Right ventricle myocardium superior (tissue), 1 donor: ENCODE measurements at regions not wholly inside any gene's neighbourhood (a gene's known extent, or its start where the extent isn't known, plus 50 kb on each side); places are given as distances from the start of the nearest gene placed in this dataset.
"Not testable (repeated sequence)": the region's sequence is repeated elsewhere in the genome, so short reads cannot be mapped to it uniquely, and the experiment has no call there.

Experiments used
- ATAC-seq: fragments of 200-7000 bp; cut with Tn5 transposase; one replicate; pipeline ENCODE4 v1.9.1; 2020; ENCODE audit warnings: mild to moderate bottlenecking; ENCODE audit not compliant: poor library complexity
- DNase-seq: peaks from one replicate; pipeline ENCODE4 v3.0.0-alpha.2; 2020
- intact Hi-C: fragments of 100-400 bp; cut with DNase I; formaldehyde crosslinking; loops from one replicate; pipeline ENCODE4 v1.11.2; 2022
- donor health status: DM: no; HTN: yes; CAD: no; lungs with severe emphysema.

DNA sequence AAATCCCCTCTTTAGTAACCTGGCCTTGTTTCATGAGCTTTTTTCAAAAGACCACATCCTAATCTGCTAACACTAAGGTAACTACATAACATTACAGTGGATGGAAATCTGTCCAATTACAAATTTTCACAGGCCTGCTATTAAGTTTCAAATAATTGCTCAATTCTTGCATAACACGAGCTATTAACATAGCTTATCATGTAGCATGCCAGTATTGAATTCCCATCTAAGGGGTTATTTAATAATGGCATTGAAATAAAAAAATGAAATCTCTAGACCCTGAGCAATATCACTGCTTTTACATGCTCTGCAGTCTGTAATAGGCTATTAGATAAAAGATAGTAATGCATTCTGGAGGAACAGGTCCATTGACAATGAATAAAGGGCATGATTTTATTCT is 748.3 kb upstream of the NECTIN3 start:
- DNase-seq (no peak), ATAC-seq (no peak)
- intact Hi-C loops, result no loop called here

DNA sequence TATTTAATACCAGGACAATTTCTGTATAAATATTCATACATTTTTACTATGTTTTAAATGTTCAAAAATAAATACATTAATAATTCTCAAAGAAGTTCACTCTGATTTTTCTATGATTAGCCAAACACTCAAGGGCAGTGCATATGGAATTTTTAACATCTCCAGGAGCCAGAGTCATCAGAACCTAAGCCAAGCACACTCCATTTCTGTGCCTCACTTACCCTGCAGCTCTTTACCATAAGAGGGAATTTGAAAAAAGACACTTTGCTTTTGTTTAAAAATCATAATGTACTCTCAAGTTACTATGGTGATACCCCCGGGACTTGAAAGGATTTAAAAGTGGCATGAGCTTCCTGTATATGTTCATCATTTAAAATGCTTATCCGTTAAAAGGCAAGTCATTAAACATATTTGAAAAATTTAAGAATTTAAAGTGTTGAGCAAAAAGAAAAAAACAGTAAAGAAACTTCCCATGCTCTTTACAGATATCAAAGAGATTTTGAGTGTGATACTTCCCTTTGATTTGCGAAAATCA is 747.4 kb upstream of the NECTIN3 start:
- ATAC-seq, result no peak
- DNase-seq, result no peak
- intact Hi-C loops, result no loop called here

DNA sequence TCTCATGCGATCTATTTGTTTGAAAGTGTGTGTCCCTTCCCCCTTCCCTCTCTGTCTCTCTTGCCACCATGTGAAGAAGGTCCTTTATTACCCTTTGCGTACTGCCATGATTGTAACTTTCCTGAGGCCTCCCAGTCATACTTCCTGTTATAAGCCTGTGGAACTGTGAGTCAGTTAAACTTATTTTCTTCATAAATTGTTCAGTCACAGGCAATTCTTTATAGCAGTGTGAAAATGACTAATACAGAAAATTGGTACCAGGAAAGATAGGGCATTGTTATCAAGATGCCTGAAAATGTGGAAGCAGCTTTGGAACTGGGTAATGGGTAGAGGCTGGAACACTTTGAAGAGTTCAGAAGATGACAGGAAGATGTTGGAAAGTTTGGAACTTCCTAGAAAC is 743.7 kb upstream of the NECTIN3 start:
- intact Hi-C loops, result no loop called here
- ATAC-seq (no peak), DNase-seq (no peak)

DNA sequence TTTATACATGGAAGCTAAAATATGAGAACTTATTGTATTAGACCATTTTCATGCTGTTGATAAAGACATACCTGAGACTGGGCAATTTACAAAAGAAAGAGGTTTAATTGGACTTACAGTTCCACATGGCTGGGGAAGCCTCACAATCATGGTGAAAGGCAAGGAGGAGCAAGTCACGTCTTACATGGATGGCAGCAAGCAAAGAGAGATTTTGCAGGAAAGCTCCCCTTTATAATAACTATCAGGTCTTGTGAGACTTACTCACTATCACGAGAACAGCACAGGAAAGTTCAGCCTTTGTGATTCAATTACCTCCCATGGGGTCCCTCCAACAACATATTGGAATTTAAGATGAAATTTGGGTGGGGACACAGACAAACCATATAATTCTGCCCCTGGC is 740.1 kb upstream of the NECTIN3 start:
- intact Hi-C loops, DNase-seq, ATAC-seq: not testable (repeated sequence)

DNA sequence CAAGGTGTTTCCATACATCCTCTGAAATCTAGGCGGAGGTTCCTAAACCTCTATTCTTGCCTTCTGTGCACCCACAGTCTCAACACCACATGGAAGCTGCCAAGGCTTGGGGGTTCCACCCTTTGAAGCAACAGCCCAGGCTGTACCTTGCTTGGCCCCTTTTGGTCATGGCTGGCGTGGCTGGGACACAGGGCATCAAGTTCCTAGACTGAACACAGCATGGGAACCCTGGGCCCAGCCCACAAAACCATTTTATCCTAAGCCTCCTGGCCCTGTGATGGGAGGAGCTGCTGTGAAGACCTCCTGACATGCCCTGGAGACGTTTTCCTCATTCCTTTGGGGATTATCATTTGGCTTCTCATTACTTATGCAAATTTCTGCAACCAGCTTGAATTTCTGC is 739.0 kb upstream of the NECTIN3 start:
- intact Hi-C loops, result no loop called here
- no peak for DNase-seq

DNA sequence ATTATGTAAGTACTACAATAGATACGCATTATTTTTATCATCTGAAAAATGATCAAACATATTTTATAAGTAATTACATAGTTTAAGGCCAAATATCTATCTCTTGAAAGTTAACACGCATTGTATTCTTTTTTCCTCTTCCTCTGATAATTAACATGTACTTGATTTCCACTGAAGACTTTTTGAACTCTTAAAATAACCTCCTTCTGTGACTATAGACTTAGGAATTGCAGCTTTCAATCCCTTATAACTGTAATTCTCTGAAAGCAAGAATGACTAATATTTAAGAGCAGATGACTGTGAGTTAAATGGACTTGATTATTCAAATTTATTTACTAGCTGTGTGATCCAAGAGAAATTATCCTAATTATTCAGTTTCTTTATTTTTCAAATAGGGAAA is 730.6 kb upstream of the NECTIN3 start:
- ATAC-seq (no peak), DNase-seq (no peak)
- intact Hi-C loops, result no loop called here

More for the DNA sequence above, 739.0 kb upstream of the NECTIN3 start:
- no peak for ATAC-seq

DNA sequence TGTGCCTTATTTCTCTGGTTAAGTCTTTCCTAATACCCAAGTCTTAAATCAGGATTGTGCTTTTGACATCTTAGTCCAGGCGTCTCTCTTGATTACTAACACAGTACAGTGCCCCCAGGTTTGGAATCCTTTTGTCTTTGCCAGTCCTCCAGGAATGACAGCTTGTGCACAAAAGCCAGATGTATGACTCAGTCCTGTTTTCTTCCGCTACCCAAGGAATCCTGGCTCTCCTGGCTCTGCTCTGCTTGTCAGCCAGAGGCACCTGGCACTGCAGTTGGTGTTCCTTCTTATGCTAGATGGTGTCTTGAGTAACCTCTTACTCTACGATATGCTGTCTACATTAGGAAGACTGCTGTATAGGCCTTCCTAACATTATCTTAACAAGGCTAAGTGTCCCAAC is 728.2 kb upstream of the NECTIN3 start:
- ATAC-seq (no peak), DNase-seq (no peak)
- intact Hi-C loops, result no loop called here

DNA sequence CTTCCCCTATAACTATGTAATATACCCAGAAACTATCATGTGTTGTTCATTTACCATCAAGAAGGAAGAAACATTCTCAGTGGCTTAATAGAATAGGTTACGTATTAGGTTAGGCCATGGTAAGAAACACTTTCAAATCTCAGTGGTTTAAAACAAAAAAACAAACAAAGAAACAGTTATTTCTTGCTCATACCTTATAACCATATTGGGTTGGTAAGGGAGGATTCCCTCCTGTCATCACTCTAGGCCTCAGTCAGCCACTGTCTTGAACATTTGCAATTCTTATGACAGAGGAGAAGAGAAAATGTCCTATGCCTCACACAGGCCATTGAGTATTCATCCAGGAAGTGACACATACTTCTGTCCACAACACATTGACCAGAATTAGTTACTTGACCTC is 727.7 kb upstream of the NECTIN3 start:
- intact Hi-C loops, result no loop called here
- DNase-seq, result no peak
- ATAC-seq, result no peak

DNA sequence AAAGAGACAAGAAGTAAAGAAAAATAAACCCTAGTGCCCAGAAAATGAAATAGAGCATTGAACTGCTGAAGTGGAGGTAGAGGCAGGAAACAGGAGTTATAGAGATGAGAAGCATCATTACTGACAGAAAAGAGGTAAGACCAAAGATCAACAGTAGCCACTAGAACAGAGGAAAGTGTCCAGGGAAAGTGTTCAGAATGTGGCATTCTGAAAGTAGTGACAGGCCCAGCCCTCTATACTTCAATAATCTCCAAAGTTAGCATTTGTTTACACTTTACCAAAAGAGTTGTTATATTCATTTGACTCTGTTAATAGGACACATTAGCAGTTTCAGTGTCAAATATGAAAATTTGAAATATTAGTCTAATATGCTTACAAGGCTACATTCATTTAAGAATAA is 727.1 kb upstream of the NECTIN3 start:
- DNase-seq (no peak), ATAC-seq (no peak)
- intact Hi-C loops, result no loop called here

DNA sequence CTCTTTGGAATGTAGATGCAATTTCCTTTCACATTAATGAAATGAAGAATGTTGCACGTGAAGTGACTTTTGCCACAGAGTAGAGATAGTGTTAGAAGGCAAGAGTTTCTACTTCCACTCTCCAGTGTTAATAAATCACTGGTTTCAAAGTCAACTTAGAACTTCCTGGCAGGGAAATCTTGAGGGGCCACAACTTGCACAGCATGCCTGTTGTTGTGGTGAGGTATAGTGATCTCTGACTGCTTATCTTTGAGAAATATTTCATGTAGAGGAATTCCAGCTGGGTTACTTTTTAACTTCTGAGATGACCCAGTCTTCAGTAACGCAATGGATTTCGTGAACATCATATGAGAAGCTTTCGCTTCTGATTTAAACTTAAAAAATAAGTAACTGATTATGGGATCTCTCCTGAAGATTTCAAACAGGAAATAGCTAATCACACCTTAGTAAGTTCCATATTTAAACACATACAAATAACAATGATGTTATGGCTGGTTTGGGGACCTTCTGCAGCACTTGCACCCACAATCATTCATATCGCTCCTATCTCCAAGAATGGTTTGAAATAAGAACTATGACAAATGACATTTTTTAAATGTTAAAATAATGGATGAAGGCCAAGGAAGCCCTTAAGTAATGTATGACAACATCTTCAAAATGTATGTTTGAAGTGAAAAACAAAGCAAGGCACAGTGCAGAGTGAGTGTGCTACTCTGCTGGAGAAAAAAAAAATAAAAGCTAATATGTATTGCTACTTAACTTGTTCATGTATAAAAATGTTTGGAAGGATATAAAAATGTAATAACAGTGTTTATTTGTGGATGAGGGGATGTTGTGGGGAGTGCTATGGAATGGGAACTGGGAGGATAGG is 726.5 kb upstream of the NECTIN3 start:
- intact Hi-C loops, result no loop called here
- DNase-seq (no peak), ATAC-seq (no peak)

DNA sequence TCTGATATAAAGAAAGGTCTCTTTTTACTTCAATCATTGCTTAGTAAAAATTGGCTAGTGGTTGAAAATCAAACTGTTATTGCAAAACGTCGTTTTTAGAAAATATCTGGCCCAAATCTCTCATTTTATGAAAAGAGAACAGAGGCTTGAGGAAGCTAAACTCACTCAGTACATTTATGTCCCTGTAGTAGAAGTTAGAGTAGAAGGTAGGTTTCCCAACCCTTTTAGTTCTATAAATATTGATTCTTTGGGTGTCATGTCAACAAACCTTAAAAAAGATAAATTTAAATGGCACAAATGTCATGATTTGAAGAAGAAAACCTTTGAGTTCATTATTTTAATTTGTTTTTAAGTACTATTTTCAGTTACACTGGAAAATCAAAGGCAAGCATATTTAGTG is 722.3 kb upstream of the NECTIN3 start:
- intact Hi-C loops, result no loop called here
- no peak for DNase-seq
- no peak for ATAC-seq

DNA sequence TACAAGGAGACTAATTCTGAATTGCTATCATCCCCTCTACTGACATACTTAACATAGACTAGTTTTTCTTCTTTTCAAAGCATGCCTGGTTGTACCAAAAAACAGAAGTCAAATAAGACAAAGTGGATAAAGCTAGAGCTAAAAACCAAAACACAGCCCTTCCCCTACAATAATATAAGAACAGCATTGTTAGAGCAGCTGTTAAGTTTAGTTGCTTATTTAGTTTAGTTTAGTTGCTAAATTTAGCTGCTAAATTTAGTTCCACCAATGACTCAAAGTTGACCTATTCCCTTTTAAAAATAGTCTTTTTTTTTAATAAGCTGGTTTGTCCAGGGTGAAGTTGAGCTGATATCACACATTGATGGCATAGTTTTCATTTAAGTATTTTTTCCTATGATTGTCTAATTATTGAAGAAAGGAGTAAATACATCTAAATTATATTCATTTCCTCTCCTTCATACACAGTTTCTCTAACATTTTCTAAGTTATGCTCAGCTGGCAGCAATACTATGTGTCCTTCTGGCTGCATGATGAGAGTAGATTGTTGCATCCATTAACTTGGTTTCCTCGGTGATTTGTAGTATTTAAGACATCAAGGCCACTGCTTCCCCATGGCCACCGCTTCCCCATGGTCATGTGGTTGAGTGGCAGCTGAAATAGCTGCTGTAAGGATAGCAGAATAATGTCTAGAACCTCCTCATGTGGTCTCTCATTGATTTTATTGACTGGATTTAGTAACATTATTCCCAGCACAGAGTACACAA is 718.6 kb upstream of the NECTIN3 start:
- DNase-seq (no peak), ATAC-seq (no peak)
- intact Hi-C loops, result no loop called here

DNA sequence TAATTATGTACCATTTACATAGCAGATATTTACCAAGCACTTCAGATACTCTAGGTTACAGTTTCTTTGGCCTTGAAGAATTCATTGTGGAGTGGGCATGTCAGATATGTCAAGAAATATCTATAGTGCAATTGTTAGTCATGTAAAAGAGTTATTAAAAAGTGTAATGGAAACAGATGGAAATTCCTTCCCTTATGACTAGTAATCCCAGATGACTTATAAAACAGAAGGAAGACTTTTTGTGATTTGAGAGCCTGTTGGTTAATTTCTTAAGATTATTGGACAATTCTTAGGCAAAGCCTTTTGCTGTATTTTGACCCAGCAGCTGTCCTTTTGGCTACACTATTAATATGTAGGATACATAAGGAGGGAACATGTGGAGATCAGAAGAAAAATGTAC is 708.9 kb upstream of the NECTIN3 start:
- no peak for DNase-seq
- intact Hi-C loops, result no loop called here
- ATAC-seq, result no peak

DNA sequence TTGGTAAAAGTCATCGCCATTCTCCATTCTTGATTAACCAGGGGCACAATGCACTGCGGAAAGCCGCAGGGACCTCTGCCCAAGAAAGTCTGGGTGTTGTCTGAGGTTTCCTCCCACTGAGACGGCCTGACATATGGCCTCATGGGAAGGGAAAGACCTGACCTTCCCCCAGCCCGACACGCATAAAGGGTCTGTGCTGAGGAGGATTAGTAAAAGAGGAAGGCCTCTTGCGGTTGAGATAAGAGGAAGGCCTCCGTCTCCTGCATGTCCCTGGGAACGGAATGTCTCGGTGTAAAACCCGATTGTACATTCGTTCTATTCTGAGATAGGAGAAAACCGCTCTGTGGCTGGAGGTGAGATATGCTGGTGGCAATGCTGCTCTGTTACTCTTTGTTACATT is 704.3 kb upstream of the NECTIN3 start:
- DNase-seq, intact Hi-C loops, ATAC-seq: not testable (repeated sequence)

DNA sequence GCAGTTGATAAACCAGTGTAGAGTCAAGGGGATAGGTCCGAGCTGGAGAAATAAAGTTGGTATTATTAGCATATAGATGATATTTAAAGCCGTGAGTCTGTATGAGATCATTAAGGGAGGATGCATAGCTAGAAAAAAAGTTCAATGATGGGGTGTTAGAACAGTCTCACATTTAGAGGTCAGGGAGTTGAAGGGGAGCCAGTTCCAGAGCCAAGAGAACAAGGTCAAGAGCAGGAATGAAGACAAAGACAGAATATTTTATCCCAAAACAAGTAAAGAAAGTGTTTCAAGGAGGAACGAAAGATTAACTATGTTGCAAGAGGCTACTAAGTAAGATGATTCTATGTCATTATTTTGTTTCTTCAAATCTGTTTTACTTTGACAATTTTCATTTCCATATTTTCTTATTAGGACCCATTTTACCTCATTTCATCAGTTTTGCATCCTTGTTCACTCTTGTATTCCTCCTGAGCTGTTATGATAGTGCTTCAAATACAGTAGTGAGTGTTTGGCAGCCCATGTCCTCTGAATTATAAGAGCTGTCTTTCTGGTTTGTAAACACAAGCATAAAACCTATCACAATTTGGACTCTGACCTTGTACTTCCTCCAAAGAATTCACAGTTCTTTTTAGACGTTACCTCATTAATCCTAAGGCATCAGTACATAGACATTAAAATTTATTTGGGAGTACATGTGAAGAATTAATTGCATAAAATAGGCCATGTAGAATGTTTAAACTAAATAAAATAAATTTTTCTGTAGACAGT is 695.7 kb upstream of the NECTIN3 start:
- intact Hi-C loops, result no loop called here
- DNase-seq (no peak), ATAC-seq (no peak)

DNA sequence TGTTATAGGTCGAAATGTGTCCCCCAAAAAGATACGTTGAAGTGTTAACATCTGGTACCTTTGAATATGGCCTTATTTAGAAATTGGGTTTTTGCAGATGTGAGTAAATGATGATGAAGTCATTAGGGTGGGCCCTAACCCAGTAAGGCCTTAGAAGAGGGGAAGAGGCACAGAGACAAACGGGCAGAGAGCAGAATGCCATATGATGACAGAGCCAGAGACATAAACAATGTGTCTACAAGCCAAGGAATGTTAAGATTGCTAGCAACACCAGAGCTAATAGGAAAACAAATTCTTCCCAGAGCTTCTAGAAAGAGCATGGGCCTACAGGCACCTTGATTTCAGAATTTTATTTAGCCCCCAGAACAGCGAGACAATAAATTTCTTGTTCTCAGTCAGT is 693.1 kb upstream of the NECTIN3 start:
- DNase-seq (no peak), ATAC-seq (no peak)
- intact Hi-C loops, result no loop called here

DNA sequence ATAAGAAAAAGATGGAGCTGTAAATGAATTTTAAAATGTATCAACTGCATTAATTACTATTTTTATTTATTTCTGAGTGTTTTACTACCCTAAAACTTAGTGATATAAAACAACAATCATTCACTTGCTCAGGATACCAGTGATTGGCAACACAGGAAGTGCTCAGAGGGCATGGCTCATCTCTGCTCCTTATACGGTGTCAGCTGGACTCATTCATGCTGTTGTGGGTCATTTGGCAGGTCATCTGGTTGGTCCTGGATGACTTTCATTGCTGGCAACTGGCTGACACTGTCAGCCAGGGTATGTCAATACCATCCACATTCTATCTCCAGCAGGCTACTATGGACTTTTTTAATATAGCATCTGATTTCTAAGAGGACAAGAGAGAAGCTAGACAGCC is 689.6 kb upstream of the NECTIN3 start:
- ATAC-seq (no peak), DNase-seq (no peak)
- intact Hi-C loops, result no loop called here

DNA sequence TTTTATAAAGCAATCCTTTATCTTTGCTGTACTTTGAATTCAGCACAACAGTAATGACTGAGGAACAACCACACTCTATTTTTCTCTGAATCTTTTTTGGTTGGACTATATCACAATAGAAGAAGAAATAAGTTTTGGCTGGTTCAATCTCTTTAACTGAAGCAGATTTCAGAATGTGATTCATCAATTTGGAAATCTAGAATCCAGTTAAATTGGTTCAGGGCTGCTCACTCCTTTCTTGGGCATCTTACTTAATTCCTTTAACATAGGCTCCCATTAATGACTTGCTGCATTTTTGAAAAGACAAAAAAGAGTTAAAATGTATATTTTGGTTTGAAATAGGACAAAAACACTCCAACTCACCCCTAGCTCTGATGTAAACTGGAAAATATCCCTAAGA is 688.3 kb upstream of the NECTIN3 start:
- DNase-seq (no peak), ATAC-seq (no peak)
- intact Hi-C loops, result no loop called here

DNA sequence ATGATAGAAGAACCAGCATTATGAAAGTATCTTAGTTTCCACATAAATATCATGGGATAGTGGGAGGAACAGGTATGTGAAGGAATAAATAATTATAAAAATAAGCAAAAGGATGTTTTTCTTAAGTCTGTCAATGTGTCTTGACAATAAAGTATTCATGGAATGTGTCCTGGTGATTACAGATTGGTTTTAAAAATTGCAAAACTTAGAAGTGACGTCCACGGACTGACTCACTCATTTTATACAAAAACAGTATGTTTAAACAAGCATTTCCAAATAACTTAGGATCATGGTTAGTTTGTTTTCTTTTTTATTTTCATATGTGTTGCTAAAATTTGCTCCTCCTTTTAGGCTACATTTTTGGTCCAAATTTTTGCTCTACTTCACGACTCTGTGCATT is 687.0 kb upstream of the NECTIN3 start:
- DNase-seq (no peak), ATAC-seq (no peak)
- intact Hi-C loops, result no loop called here
